ENCODE measurements at regions not wholly inside any gene's neighbourhood (a gene's known extent, or its start where the extent isn't known, plus 50 kb on each side); places are given as distances from the start of the nearest gene placed in this dataset.
"Not testable (repeated sequence)": the region's sequence is repeated elsewhere in the genome, so short reads cannot be mapped to it uniquely, and the experiment has no call there.

DNA sequence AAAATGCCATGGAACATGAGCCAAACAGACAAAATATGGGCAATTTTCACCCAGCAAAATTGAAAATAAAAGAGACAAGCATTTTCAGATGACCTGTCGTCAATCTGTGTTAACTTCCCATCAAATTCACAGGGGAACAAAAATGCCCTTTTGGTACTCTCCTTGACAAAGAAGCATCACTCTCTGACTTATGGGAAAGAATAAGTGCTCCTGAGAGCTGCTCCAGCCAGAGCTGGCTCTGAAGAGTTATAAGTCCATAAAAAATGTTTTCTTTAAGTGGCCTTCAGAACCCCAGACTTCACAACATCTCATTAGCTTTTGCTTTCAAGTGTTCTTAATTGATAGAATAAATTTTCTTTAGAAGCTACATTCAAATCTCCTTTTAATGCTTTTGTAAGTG is 721.4 kb upstream of the GOT2 start:
- Mint-ChIP-seq H3K9me3 (no peaks in the 10 kb centered on the region), H3K4me3 (no peak overlapping the region), H3K27me3 (ENCODE audit: low read depth) (no peaks in the 10 kb centered on the region), H3K27ac (no peak overlapping the region), H3K4me1 (ENCODE audit: low read depth) (no peaks in the 10 kb centered on the region), H3K36me3 (ENCODE audit: low read depth) (no peaks in the 10 kb centered on the region)

DNA sequence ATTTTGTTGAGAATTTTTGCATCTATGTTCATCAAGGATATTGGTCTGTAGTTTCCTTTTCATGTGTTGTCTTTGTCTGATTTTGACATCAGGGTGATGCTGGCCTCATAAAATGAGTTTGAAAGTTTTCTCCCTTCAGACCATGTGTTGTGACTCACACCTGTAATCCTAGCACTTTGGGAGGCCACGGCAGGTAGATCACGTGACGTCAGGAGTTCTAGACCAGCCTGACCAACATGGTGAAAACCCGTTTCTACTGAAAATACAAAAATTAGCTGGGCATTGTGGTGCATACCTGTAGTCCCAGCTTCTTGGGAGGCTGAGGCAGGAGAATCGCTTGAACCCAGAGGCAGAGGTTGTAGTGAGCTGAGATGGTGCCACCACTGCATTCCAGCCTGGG is 716.4 kb upstream of the GOT2 start:
- H3K4me3 Mint-ChIP-seq; H3K9me3 Mint-ChIP-seq; H3K36me3 Mint-ChIP-seq (ENCODE audit: low read depth); H3K27me3 Mint-ChIP-seq (ENCODE audit: low read depth); H3K4me1 Mint-ChIP-seq (ENCODE audit: low read depth); H3K27ac Mint-ChIP-seq: not testable (repeated sequence)

DNA sequence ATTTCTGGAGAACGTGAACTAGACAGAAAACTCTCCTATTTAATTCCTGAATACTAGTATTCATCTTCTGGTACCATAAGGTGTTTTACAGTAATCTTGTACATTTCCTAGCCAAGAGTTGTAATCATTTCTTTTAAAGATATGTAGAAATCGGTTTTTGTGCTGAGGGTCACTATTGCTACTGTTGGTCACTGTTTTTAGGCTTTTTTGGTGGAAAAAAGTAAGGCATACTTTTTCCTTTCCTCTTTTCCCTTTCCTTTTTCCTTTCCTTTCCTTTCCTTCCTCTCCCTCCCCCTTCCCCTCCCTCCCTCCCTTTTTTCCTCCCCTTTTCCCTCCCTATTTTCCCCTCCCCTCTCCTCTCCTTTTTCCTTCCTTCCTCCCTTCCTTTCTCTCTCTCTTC is 706.4 kb upstream of the GOT2 start:
- Mint-ChIP-seq H3K27me3 (ENCODE audit: low read depth) (no peaks in the 10 kb centered on the region), H3K4me3 (no peak overlapping the region), H3K27ac (no peak overlapping the region), H3K9me3 (peaks cover 5% of the 10 kb centered on the region), H3K4me1 (ENCODE audit: low read depth) (no peaks in the 10 kb centered on the region), H3K36me3 (ENCODE audit: low read depth) (no peaks in the 10 kb centered on the region)

DNA sequence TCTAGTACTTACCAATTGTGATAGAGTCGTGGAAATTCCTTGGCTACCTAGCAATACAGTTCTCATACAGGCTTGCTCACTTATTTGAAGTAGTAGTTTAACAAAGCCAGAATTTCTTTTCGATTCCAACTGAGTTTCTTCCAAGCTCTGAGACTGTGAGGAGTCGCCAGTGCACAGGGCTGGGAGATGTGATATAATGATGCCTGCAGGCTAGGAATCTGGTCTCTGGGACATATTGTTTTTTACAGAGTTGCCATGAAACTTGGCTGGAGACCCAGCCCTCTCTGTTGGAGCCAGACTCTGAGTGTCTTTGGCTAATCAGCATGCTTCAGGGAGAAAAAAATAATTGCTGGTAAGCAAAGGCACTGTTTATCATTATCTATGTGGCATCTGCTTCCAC is 698.8 kb upstream of the GOT2 start:
- Mint-ChIP-seq H3K27ac (no peak overlapping the region), H3K9me3 (peaks cover 3% of the 10 kb centered on the region), H3K36me3 (ENCODE audit: low read depth) (no peaks in the 10 kb centered on the region), H3K4me3 (no peak overlapping the region), H3K4me1 (ENCODE audit: low read depth) (no peaks in the 10 kb centered on the region), H3K27me3 (ENCODE audit: low read depth) (no peaks in the 10 kb centered on the region)

DNA sequence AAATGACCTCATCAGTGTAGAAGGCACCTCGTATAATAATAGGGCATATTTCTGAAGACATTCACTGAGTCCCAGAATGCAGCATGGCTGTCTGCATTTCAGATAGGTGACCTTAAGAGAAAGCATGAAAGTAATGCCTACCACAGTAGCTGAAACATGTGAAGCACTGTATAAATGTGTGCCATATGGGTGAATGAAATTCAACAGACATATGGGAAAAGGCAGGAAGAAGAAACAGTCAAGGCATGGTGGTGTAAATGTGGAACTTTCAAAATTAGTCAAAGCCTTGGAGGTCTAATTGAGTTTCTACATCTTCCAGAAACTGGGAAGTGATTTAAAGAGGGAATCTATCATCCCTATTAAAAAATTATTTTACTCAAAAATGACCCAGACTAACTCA is 698.2 kb upstream of the GOT2 start:
- Mint-ChIP-seq H3K4me3 (no peak overlapping the region), H3K4me1 (ENCODE audit: low read depth) (no peaks in the 10 kb centered on the region), H3K27ac (no peak overlapping the region)

DNA sequence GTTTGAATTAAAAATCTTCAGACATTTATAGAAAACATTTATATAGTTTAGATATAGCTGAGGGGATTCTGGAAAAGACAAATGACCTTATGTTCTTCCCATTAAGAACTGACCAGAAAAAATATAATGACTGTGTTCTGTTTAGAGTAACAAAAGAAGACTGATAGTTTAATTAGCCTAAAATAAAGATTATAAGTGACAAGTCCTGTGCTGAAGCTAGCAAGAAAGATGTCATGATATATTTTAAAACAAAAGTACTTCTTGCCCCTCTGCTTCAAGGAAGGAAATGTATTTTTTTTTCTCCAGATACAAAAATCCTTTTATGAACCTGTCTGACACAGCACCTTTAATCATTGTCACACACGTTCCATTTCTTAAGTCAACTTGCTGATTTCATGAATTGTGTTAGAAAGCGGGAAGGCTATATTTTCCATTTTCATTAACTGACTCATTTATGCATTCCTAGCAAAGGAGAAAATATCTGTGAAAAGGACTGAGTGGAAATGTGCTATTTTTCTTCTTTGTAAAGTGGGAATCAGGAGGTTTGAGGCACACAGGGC is 690.7 kb upstream of the GOT2 start:
- no peaks in the 10 kb centered on the region for H3K9me3 Mint-ChIP-seq
- no peak overlapping the region for H3K4me3 Mint-ChIP-seq
- no peaks in the 10 kb centered on the region for H3K36me3 Mint-ChIP-seq (ENCODE audit: low read depth)
- H3K27me3 Mint-ChIP-seq (ENCODE audit: low read depth) = no peaks in the 10 kb centered on the region
- no peaks in the 10 kb centered on the region for H3K4me1 Mint-ChIP-seq (ENCODE audit: low read depth)
- H3K27ac Mint-ChIP-seq = no peak overlapping the region

More for the DNA sequence above, 698.2 kb upstream of the GOT2 start:
- Mint-ChIP-seq H3K27me3 (ENCODE audit: low read depth) (no peaks in the 10 kb centered on the region), H3K9me3 (peaks cover 3% of the 10 kb centered on the region), H3K36me3 (ENCODE audit: low read depth) (no peaks in the 10 kb centered on the region)

DNA sequence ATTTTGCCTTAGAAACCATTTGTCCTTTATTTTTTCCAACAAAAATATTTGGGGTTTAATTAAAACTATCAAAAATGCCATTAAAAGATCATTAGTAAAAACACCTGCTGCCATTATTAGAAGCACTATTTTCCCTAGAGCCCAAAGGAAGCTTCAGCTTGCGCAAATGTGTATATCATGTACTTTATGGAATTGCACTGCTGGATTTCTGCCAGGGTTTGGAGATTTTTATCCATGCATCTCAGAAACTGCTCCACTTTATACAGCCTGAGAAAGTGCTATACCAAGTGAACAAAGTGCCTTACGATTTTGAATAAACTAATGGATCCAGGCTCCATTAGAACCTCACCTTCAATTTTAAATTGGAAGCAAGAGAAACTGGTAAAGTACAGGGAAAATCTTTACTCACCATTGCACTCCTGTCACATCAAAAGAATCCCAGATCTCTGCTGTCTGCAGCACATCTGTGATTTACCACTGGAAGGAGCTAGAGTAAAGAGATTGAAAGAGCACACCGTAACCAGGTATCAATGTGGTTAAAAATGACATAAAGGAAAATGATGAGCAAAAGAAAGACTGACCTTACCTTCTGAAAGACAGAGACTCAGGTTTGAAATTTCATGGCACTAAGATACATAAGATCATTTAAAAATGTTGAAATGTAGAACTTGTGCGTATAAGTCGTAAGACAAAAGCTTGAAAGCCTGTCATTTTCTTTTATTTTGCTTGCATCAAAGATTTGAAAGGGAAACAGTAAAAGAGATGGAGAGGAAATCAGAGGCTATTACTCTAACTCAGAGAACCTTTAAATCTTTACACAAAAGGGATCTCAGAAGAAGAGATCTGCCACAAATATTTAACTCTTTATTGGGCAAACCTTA is 678.1 kb upstream of the GOT2 start:
- no peak overlapping the region for H3K27ac Mint-ChIP-seq
- no peak overlapping the region for H3K4me3 Mint-ChIP-seq
- H3K36me3 Mint-ChIP-seq (ENCODE audit: low read depth) = no peaks in the 10 kb centered on the region
- no peaks in the 10 kb centered on the region for H3K4me1 Mint-ChIP-seq (ENCODE audit: low read depth)
- no peaks in the 10 kb centered on the region for H3K27me3 Mint-ChIP-seq (ENCODE audit: low read depth)
- no peaks in the 10 kb centered on the region for H3K9me3 Mint-ChIP-seq

DNA sequence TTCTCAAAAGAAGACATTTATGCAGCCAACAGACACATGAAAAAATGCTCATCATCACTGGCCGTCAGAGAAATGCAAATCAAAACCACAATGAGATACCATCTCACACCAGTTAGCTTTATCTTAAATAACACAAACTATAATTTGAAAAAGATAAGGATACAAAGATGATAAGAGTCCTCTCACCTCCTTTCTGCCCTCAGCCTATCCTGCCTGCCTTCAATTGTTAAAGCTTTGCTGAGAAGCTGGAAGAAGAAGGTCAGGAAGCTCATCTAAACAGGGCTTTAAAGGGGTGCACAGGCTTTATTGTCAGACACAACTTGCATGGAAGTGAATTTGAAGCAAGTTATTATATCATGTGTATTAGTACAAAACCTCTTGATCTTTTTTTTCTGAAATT is 676.3 kb upstream of the GOT2 start:
- Mint-ChIP-seq H3K27me3 (ENCODE audit: low read depth) (no peaks in the 10 kb centered on the region), H3K4me3 (no peak overlapping the region), H3K36me3 (ENCODE audit: low read depth) (no peaks in the 10 kb centered on the region), H3K9me3 (no peaks in the 10 kb centered on the region), H3K27ac (no peak overlapping the region), H3K4me1 (ENCODE audit: low read depth) (no peaks in the 10 kb centered on the region)

DNA sequence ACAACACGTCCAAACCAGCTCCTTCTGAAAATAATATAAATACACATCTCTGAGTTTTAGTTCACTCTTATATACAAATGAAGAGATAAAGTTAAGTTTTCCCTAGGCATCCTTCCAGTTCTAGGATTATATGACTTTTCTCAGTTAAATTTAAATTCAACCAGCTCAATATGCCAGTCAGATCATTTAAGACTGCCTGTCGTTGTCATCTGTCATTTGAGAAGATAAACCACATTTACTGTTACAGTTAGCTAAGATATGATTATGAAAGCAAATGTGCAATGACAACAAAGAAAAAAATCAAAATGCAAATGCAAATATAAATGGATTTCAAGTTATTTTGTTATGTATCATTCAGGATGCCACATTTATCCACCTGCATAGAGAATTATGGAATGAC is 671.7 kb upstream of the GOT2 start:
- H3K4me3 Mint-ChIP-seq = no peak overlapping the region
- H3K27me3 Mint-ChIP-seq (ENCODE audit: low read depth) = no peaks in the 10 kb centered on the region
- H3K36me3 Mint-ChIP-seq (ENCODE audit: low read depth) = no peaks in the 10 kb centered on the region
- no peak overlapping the region for H3K27ac Mint-ChIP-seq
- H3K4me1 Mint-ChIP-seq (ENCODE audit: low read depth) = no peaks in the 10 kb centered on the region
- no peaks in the 10 kb centered on the region for H3K9me3 Mint-ChIP-seq

DNA sequence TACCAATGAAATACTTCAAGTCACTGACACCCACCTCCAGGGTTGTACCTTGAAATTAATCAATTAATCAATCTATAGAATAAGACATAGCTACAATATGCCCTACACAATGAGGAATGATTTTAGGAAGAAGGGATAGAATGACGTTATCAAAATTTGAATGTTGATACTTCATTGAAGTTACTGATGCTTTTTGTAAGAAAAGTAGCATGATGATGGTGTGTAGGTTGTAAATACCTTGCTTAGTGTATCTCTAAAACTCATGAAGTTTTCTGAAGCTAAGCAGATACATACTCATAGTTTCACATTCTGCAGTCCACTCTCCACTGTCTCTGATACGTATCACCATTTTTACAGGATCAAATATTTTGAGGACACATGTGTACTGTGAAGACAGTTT is 670.4 kb upstream of the GOT2 start:
- Mint-ChIP-seq H3K4me1 (ENCODE audit: low read depth) (no peaks in the 10 kb centered on the region), H3K27me3 (ENCODE audit: low read depth) (no peaks in the 10 kb centered on the region), H3K36me3 (ENCODE audit: low read depth) (no peaks in the 10 kb centered on the region), H3K4me3 (no peak overlapping the region), H3K9me3 (no peaks in the 10 kb centered on the region), H3K27ac (no peak overlapping the region)

DNA sequence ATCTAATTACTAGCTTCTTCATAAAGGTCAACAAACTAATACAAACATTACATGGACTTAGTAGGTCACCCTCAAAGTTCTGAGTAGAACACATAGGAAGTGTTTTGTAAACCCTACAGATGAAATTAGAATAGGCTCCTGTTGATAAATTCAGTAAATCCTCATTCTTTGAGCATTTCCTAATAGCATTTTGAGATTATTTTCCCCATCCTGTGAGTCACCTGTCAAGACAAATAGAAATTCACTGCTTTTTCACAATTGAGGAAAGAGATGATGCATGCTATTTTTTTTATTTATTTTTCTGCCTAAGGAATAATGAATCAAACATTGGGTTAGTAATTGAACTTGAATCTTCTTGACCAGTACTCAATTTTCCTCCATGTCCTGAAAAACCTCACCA is 666.7 kb upstream of the GOT2 start:
- H3K9me3 Mint-ChIP-seq = no peaks in the 10 kb centered on the region
- H3K27me3 Mint-ChIP-seq (ENCODE audit: low read depth) = no peaks in the 10 kb centered on the region
- no peaks in the 10 kb centered on the region for H3K36me3 Mint-ChIP-seq (ENCODE audit: low read depth)
- no peak overlapping the region for H3K27ac Mint-ChIP-seq
- no peak overlapping the region for H3K4me3 Mint-ChIP-seq
- H3K4me1 Mint-ChIP-seq (ENCODE audit: low read depth) = no peaks in the 10 kb centered on the region

DNA sequence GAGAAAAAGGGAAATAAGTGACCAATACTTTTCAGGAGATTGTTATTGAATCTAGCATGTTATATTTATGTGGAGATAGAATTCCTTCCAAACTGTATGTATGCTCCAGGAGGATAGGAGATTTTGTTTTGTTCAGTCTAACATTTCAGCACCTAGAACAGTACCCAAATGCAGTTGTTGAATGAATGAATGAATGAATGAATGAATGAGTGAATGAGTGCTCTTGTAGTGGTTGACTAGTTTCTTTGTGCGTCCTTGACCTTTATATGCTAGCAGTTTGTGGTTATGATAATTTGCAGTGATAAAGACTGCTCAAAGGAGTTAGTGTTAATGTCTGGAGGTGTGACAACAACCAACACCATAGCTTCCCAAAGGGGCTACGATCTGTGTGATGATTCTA is 663.5 kb upstream of the GOT2 start:
- H3K9me3 Mint-ChIP-seq = no peaks in the 10 kb centered on the region
- H3K4me3 Mint-ChIP-seq = no peak overlapping the region
- H3K27me3 Mint-ChIP-seq (ENCODE audit: low read depth) = no peaks in the 10 kb centered on the region
- no peaks in the 10 kb centered on the region for H3K36me3 Mint-ChIP-seq (ENCODE audit: low read depth)
- no peak overlapping the region for H3K27ac Mint-ChIP-seq
- no peaks in the 10 kb centered on the region for H3K4me1 Mint-ChIP-seq (ENCODE audit: low read depth)

DNA sequence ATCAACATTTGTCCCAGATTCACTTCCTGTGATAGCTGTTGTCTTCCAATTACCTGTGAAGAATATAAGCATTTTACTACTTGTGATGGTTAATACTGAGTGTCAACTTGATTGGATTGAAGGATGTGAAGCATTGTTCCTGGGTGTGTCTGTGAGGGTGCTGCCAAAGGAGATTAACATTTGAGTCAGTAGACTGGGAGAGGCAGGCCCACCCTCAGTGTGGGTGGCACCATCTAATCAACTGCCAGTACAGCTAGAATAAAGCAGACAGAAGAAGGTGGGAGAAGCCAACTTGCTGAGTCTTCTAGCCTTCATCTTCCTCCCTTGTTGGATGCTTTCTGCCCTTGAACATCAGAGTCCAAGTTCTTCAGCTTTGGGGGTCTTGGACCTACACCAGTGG is 660.4 kb upstream of the GOT2 start:
- H3K27me3 Mint-ChIP-seq (ENCODE audit: low read depth) = no peaks in the 10 kb centered on the region
- H3K27ac Mint-ChIP-seq = no peak overlapping the region
- no peak overlapping the region for H3K4me3 Mint-ChIP-seq
- no peaks in the 10 kb centered on the region for H3K9me3 Mint-ChIP-seq
- H3K36me3 Mint-ChIP-seq (ENCODE audit: low read depth) = no peaks in the 10 kb centered on the region
- H3K4me1 Mint-ChIP-seq (ENCODE audit: low read depth) = no peaks in the 10 kb centered on the region

DNA sequence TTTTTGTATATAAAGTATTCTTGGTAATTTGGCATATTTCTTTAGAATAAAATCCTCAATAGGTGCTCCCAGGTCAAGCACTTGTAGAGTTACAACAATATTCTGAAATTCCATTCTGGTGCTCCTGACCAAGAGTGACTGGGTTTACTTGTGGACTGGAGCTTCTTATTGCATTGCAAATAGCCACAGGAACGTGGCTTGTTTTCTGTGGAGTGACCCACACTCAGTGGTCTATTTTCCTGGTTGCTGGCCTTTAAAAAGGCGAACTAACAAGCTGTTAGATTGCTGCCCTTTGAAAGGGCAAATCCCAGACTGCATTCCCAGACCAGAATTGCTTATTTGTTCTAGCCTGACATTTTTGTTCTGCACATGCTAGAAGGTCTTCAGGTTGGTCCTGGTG is 658.8 kb upstream of the GOT2 start:
- no peaks in the 10 kb centered on the region for H3K36me3 Mint-ChIP-seq (ENCODE audit: low read depth)
- no peaks in the 10 kb centered on the region for H3K4me1 Mint-ChIP-seq (ENCODE audit: low read depth)
- no peak overlapping the region for H3K4me3 Mint-ChIP-seq
- H3K9me3 Mint-ChIP-seq = no peaks in the 10 kb centered on the region
- H3K27ac Mint-ChIP-seq = no peak overlapping the region
- H3K27me3 Mint-ChIP-seq (ENCODE audit: low read depth) = no peaks in the 10 kb centered on the region

DNA sequence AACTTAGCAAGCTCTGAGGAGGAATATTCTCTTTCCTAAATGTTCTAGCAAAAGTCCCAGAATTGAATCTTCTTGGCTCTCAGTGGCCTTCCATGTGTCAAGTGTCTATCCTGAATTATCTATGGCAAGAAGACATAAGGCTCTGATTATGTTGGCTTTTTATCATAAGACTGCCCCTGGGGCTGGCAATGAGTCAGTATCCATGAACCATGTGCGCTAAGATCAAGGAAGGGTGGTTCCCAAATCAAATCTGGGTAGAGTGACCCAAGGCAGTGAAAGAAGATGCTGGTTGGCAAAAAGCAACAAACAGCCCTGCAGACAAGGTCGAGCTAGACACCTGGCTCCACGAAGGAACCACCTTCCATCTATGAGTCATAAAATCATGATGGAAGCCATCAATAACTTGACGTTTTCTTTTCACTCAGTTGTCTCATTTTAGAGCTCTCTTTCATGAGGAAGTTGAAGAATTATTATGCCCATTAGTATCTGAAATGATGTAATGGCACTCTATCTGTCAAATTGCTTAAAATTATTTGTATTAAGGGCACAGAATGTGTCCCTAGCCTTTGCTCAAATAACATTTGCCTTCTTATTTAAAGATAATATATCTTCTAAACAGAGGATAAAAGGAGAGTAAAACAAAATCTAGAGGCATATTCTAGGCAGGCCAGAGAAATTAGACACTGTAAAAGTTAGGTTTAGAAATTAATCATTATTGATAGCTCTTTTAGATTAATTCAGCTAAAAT is 657.7 kb upstream of the GOT2 start:
- Mint-ChIP-seq H3K36me3 (ENCODE audit: low read depth) (no peaks in the 10 kb centered on the region), H3K9me3 (no peaks in the 10 kb centered on the region), H3K4me3 (no peak overlapping the region), H3K4me1 (ENCODE audit: low read depth) (no peaks in the 10 kb centered on the region), H3K27me3 (ENCODE audit: low read depth) (no peaks in the 10 kb centered on the region), H3K27ac (no peak overlapping the region)

All from T-helper 1 cell treated with Interleukin-12 subunit alpha and Interleukin-12 subunit beta and Interleukin-4 antibody, amounts not matched to agents 30 μg/mL and 1 μg/mL, for 36 hours (primary cell).